ENCODE measurements at regions not wholly inside any gene's neighbourhood (a gene's known extent, or its start where the extent isn't known, plus 50 kb on each side); places are given as distances from the start of the nearest gene placed in this dataset.
A peak's percentile ranks its signal among the peaks of the same experiment; 100 is the strongest.
"Not testable (repeated sequence)": the region's sequence is repeated elsewhere in the genome, so short reads cannot be mapped to it uniquely, and the experiment has no call there.

- H3K4me3 ChIP-seq (ENCODE audit: low read depth, low read length) = no peak overlapping the region
- DNase-seq (ENCODE audit: low read depth) = no peak
- no peak for TF ChIP-seq CTCF (conservative IDR thresholded peaks at IDR 0.05; ENCODE audit: low read depth, low read length)
Measured at GRCh38 chr6:77263003-77263402, 200.3 kb downstream of the HTR1B start.

- not testable (repeated sequence) for DNase-seq (ENCODE audit: low read depth); H3K4me3 ChIP-seq (ENCODE audit: low read depth, low read length)
Measured at GRCh38 chr6:77251801-77252200, 211.5 kb downstream of the HTR1B start.

GRCh38 chr6:77249560-77249959 is 213.7 kb downstream of the HTR1B start:
- no peak for TF ChIP-seq CTCF (conservative IDR thresholded peaks at IDR 0.05; ENCODE audit: low read depth, low read length)
- DNase-seq (ENCODE audit: low read depth) = no peak
- no peak overlapping the region for H3K4me3 ChIP-seq (ENCODE audit: low read depth, low read length)

GRCh38 chr6:77245026-77245425 is 218.3 kb downstream of the HTR1B start:
- TF ChIP-seq CTCF (conservative IDR thresholded peaks at IDR 0.05; ENCODE audit: low read depth, low read length) = no peak
- H3K4me3 ChIP-seq (ENCODE audit: low read depth, low read length) = no peak overlapping the region
- DNase-seq (ENCODE audit: low read depth) = no peak

- TF ChIP-seq CTCF (conservative IDR thresholded peaks at IDR 0.05; ENCODE audit: low read depth, low read length) = no peak
- H3K4me3 ChIP-seq (ENCODE audit: low read depth, low read length) = no peak overlapping the region
- DNase-seq (ENCODE audit: low read depth) = peak; percentile 21
Measured at GRCh38 chr6:77231438-77232305, 231.6 kb downstream of the HTR1B start.

- TF ChIP-seq CTCF (conservative IDR thresholded peaks at IDR 0.05; ENCODE audit: low read depth, low read length) = no peak
- DNase-seq (ENCODE audit: low read depth) = no peak
- no peak overlapping the region for H3K4me3 ChIP-seq (ENCODE audit: low read depth, low read length)
Measured at GRCh38 chr6:77228279-77228678, 235.0 kb downstream of the HTR1B start.

- TF ChIP-seq CTCF (conservative IDR thresholded peaks at IDR 0.05; ENCODE audit: low read depth, low read length) = no peak
- no peak overlapping the region for H3K4me3 ChIP-seq (ENCODE audit: low read depth, low read length)
- no peak for DNase-seq (ENCODE audit: low read depth)
Measured at GRCh38 chr6:77217896-77218295, 245.4 kb downstream of the HTR1B start.
